RWPE2 (cell line): ENCODE measurements at regions not wholly inside any gene's neighbourhood (a gene's known extent, or its start where the extent isn't known, plus 50 kb on each side); places are given as distances from the start of the nearest gene placed in this dataset.

Source experiments
- ATAC-seq: fragments of 200-7000 bp; cut with Tn5 transposase; 3 replicates; pipeline ENCODE4 v1.9.1; 2021; ENCODE audit warnings: low read depth
- DNase-seq: peaks from one replicate; pipeline ENCODE4 v3.0.0-alpha.2; 2020; ENCODE audit warnings: low spot score
- H3K27ac ChIP-seq: fragments of 450-650 bp; 2 replicates; pipeline ENCODE4 v1.5.1; 2017; ENCODE audit warnings: mild to moderate bottlenecking; ENCODE audit not compliant: poor library complexity, severe bottlenecking
- H3K27me3 ChIP-seq: fragments of 250-450 bp; sonication (Bioruptor Pico); 2 replicates; pipeline ENCODE4 v1.5.1; 2021; ENCODE audit warnings: mild to moderate bottlenecking, moderate library complexity; ENCODE audit not compliant: insufficient read depth, poor library complexity, severe bottlenecking
- H3K36me3 ChIP-seq: fragments of 250-450 bp; sonication (Bioruptor Pico); 2 replicates; pipeline ENCODE4 v1.5.1; 2020; ENCODE audit warnings: low read depth, mild to moderate bottlenecking, moderate library complexity
- H3K4me1 ChIP-seq: fragments of 250-450 bp; sonication (Bioruptor Pico); 2 replicates; pipeline ENCODE4 v1.5.1; 2021; ENCODE audit warnings: mild to moderate bottlenecking, moderate library complexity; ENCODE audit not compliant: insufficient read depth, poor library complexity, severe bottlenecking
- H3K4me3 ChIP-seq: fragments of 250-450 bp; sonication (Bioruptor Pico); 2 replicates; pipeline ENCODE4 v1.5.1; 2021; ENCODE audit warnings: mild to moderate bottlenecking, moderate library complexity; ENCODE audit not compliant: severe bottlenecking
- H3K9me3 ChIP-seq: fragments of 250-450 bp; sonication (Bioruptor Pico); 2 replicates; pipeline ENCODE4 v1.5.1; 2021; ENCODE audit warnings: mild to moderate bottlenecking, moderate library complexity; ENCODE audit not compliant: severe bottlenecking
- TF ChIP-seq, protein P1 (sequence below): fragments of 450-650 bp; IDR thresholded peaks from one replicate; pipeline ENCODE4 v1.5.1; 2017; ENCODE audit warnings: mild to moderate bottlenecking, moderate library complexity; ENCODE audit not compliant: poor library complexity, severe bottlenecking

GRCh38 chr4:35250761-35251160 is 993.6 kb downstream of the ARAP2 start:
- TF ChIP-seq, protein P1, sequence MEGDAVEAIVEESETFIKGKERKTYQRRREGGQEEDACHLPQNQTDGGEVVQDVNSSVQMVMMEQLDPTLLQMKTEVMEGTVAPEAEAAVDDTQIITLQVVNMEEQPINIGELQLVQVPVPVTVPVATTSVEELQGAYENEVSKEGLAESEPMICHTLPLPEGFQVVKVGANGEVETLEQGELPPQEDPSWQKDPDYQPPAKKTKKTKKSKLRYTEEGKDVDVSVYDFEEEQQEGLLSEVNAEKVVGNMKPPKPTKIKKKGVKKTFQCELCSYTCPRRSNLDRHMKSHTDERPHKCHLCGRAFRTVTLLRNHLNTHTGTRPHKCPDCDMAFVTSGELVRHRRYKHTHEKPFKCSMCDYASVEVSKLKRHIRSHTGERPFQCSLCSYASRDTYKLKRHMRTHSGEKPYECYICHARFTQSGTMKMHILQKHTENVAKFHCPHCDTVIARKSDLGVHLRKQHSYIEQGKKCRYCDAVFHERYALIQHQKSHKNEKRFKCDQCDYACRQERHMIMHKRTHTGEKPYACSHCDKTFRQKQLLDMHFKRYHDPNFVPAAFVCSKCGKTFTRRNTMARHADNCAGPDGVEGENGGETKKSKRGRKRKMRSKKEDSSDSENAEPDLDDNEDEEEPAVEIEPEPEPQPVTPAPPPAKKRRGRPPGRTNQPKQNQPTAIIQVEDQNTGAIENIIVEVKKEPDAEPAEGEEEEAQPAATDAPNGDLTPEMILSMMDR = no peak
- ATAC-seq = no peak
- H3K27me3 ChIP-seq = no peaks in the 10 kb centered on the region
- no peaks in the 10 kb centered on the region for H3K36me3 ChIP-seq
- H3K4me3 ChIP-seq = no peak overlapping the region
- no peaks in the 10 kb centered on the region for H3K4me1 ChIP-seq
- H3K9me3 ChIP-seq = peaks cover 2% of the 10 kb centered on the region
- DNase-seq = no peak
- H3K27ac ChIP-seq = no peak overlapping the region

- Histone ChIP-seq H3K9me3 (peaks cover 2% of the 10 kb centered on the region), H3K27me3 (no peaks in the 10 kb centered on the region), H3K27ac (no peak overlapping the region), H3K4me3 (no peak overlapping the region), H3K36me3 (no peaks in the 10 kb centered on the region), H3K4me1 (no peaks in the 10 kb centered on the region)
- DNase-seq = no peak
- no peak for ATAC-seq
- TF ChIP-seq, protein P1 = no peak
Observed at GRCh38 chr4:35252071-35252470, 992.2 kb downstream of the ARAP2 start.

DNA sequence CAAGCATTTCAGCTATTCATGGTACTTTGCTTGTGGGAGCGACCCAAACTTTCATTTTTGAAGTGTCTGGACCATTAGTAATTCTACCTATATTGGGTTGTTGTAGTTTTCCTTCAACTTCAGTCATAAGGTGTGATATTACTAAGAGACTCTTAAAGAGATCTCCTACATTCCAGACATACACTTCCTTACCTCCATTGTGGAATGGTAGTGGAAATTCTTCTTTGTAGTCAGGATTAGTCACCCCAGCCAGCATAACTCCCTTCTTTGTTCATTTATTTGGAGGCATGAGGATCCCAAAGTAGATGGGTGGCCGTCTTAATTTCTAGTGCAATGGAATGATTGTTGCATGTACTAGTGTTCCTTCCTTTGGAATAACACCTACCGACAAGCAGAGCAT is 991.4 kb downstream of the ARAP2 start:
- Histone ChIP-seq H3K4me1 (no peaks in the 10 kb centered on the region), H3K9me3 (peaks cover 2% of the 10 kb centered on the region), H3K27ac (no peak overlapping the region), H3K36me3 (no peaks in the 10 kb centered on the region), H3K4me3 (no peak overlapping the region), H3K27me3 (no peaks in the 10 kb centered on the region)
- TF ChIP-seq, protein P1 = no peak
- ATAC-seq (peak; percentile 72), DNase-seq (no peak)

GRCh38 chr4:35253331-35253730 is 991.0 kb downstream of the ARAP2 start:
- ATAC-seq (no peak), DNase-seq (no peak)
- TF ChIP-seq, protein P1 = no peak
- Histone ChIP-seq H3K27me3 (no peaks in the 10 kb centered on the region), H3K4me3 (no peak overlapping the region), H3K9me3 (peaks cover 2% of the 10 kb centered on the region), H3K4me1 (no peaks in the 10 kb centered on the region), H3K36me3 (no peaks in the 10 kb centered on the region), H3K27ac (no peak overlapping the region)

DNA sequence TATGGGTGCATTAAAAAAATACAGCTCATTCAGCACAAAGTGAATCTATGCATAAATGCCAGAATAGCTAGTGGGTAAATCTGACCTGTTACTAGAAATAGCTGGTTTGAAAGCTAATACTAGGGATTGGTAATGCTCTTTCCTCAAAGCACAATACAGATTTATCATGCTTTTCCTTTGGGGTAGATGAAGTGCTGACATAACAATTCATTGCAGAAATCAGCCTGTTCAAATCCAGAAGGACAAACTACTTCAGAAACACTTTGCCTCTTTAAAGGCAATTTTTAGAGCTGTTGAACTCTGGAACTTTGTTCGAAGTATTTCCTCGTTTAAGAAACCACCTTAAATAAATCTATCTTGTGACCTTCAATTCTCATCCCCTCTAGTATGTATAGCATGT is 957.9 kb downstream of the ARAP2 start:
- no peak for ATAC-seq
- Histone ChIP-seq H3K36me3 (no peaks in the 10 kb centered on the region), H3K4me3 (no peak overlapping the region), H3K27me3 (no peaks in the 10 kb centered on the region), H3K9me3 (no peaks in the 10 kb centered on the region), H3K27ac (no peak overlapping the region), H3K4me1 (no peaks in the 10 kb centered on the region)
- TF ChIP-seq, protein P1 = no peak
- DNase-seq = no peak
